Inflammatory macrophage treated with lipopolysaccharide for 4 hours (primary cell): ENCODE measurements at regions not wholly inside any gene's neighbourhood (a gene's known extent, or its start where the extent isn't known, plus 50 kb on each side); places are given as distances from the start of the nearest gene placed in this dataset.
"Not testable (repeated sequence)": the region's sequence is repeated elsewhere in the genome, so short reads cannot be mapped to it uniquely, and the experiment has no call there.

Experiments used
- DNase-seq: peaks from one replicate; pipeline ENCODE4 v3.0.0-alpha.2; 2020

DNA sequence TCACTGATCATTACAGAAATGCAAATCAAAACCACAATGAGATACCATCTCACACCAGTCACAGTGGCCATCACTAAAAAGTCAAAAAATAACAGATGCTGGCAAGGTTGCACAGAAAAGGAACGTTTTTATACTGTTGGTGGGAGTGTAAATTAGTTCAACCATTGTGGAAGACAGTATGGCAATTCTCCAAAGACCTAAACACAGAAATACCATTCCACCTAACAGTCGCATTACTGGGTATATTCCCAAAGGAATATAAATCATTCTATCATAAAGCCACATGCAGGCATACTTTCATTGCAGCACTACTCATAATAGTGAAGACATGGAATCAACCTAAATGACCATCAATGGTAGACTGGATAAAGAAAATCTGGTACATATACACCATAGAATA lies 83.2 kb upstream of the ARID5B start:
- not testable (repeated sequence) for DNase-seq

DNA sequence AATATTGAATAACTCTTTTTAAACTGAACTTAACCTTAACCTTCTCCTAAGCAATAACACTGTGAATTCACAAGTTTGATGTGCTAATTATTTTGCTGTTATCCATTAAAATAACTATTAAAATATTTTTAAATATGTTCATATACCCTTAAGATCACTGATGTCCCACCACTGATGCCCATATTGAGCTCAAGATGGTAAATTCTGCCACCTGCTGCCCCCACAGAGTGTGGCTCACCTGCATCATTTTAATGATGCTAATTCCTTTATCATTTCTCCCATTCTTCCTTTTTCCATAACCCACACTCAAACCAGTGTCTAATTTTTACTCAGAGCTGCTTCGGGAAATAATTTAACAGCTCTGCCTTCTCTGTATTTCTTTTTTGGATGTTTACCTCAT lies 82.3 kb upstream of the ARID5B start:
- no peak for DNase-seq

DNA sequence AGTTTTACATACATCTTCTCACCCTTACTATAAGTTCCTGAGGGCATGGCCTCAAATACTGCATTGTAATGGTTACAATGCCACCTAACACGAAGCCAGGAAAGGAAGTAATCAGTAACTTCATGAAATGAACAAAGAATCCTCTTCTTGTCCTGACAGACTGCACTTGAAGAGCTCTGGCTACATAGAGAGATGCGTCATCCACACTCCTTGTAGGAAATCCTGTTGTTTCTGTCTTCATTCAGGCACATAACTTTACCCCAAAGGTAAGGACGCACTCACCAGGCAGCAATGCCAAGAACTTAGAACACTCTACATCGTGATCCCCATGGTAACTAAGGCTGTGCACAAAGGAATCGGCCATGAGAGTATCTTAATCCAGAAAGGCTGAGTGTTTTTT lies 80.3 kb upstream of the ARID5B start:
- DNase-seq = no peak

- no peak for DNase-seq
Measured at GRCh38 chr10:61821693-61822092, 79.8 kb upstream of the ARID5B start.

- no peak for DNase-seq
Measured at GRCh38 chr10:61822096-61822495, 79.4 kb upstream of the ARID5B start.

- DNase-seq = no peak
Measured at GRCh38 chr10:61822781-61823230, 78.7 kb upstream of the ARID5B start.

- no peak for DNase-seq
Measured at GRCh38 chr10:61825001-61825400, 76.5 kb upstream of the ARID5B start.

GRCh38 chr10:61825628-61826027 lies 75.9 kb upstream of the ARID5B start:
- DNase-seq = no peak

- no peak for DNase-seq
Measured at GRCh38 chr10:61828034-61828433, 73.5 kb upstream of the ARID5B start.

- DNase-seq = no peak
Measured at GRCh38 chr10:61828788-61829187, 72.7 kb upstream of the ARID5B start.

- DNase-seq = no peak
Measured at GRCh38 chr10:61830072-61830845, 71.2 kb upstream of the ARID5B start.

DNA sequence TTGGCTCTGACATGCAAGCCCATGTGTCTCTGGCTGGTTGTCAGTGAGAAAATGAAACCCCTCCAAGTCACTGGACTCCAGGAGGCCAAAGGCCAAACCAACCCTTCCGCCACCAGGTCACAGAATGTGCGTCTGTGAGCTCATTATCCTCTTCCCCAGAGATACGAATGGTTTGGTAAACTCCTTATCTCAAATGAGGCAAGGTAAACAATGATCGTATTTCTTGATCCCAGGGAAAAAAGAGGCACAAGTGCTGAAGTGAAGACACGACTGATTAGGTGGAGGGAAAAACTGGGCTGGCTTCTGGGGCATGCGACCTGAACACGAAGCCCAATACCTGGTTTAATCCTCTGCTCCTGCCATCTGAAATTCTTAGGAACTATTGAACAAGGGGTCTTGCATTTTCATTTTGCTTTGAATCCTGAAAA lies 70.6 kb upstream of the ARID5B start:
- DNase-seq = no peak

- DNase-seq = peak; percentile 7
Measured at GRCh38 chr10:61832866-61833481, 68.5 kb upstream of the ARID5B start.

DNA sequence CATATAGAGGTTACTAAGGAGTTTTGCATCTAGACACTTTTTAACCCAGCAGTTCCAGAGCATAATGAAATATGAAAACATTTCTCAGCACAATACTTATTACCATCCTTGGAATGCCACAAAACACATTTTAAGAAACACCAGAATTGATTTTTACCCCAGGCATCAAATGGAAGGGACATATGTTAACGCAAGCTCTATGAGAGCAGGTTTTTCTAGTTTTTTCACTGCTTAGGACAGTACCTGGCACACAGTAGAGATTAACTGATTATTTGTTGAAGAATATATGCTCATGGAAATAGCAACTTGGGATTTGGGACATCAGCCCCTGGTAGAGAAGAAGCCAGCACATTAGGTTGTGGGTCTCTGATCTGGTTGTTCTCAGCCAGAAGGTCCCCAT lies 67.0 kb upstream of the ARID5B start:
- no peak for DNase-seq

DNA sequence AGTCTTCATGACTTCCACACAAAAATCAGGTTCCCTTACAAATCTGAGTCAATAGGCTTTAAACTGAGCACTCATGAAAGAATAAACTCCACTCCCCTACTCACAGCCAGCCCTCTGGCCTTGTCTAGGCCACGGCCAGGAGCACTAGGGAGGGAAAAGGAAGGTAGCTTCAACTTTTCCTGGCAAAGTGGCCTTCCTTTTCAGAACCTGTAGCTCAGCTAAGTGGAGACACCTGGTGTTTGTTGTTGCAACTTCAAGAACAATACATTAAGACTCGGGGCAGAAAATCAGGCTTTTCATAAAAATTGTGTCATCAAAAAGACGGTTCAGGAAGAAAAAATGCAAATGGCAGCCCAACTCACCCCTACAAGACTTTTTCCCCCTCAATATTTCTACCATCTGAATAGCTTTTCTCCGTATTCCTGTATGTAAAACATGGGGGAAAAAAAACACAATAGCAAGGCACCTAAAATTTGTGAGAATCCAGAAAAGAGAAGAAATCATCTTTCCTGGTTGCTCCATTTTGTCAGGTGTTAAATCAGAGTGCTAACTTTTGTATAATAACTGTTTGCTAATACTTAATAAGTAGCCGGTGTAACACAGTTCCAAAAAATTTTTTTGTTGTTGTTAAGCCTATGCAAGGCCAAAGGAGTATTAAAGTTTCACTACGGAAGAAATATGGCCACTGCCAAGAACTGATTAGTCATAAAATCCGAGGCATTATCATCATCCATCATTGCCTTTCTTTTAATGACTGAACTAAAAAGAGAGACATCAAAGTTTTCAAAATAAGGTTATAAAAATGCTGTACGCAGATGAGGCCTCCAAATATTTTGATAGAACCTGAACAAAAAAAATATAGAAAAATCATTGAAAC lies 66.2 kb upstream of the ARID5B start:
- DNase-seq = peak; percentile 24

GRCh38 chr10:61835946-61836887 lies 65.3 kb upstream of the ARID5B start:
- no peak for DNase-seq

GRCh38 chr10:61836888-61837754 lies 64.4 kb upstream of the ARID5B start:
- DNase-seq = no peak

GRCh38 chr10:61837755-61838171 lies 63.7 kb upstream of the ARID5B start:
- no peak for DNase-seq

- DNase-seq = no peak
Measured at GRCh38 chr10:61839916-61840315, 61.6 kb upstream of the ARID5B start.

DNA sequence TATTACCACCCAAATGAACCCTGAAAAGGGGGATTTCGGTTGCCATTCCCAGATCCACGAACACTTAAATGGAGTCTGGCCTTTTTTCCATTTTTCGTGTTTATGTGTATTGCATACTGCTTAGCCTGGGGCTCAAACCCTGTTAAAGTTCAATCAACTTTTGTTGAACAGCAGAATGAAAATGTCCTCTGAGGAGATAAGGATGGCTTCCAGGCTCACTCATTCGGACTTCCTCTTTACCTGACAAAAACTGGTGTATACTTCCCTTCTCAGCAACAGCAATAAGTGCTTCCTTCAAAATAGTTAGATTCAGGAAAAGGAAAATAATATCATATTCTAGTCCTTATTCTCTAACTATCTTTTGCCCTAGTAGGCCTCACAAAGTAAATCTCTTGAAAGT lies 61.1 kb upstream of the ARID5B start:
- no peak for DNase-seq

GRCh38 chr10:61841338-61841875 lies 60.1 kb upstream of the ARID5B start:
- no peak for DNase-seq
